Central memory CD8-positive, alpha-beta T cell (primary cell): ENCODE measurements at regions not wholly inside any gene's neighbourhood (a gene's known extent, or its start where the extent isn't known, plus 50 kb on each side); places are given as distances from the start of the nearest gene placed in this dataset.

Experiments used
- ATAC-seq: fragments of 150-1000 bp; cut with Tn5 transposase; replicated peaks from 2 replicates; pipeline ENCODE4 v1.10.0; 2022; ENCODE audit warnings: mild to moderate bottlenecking, moderate FRiP score, moderate number of reproducible peaks; ENCODE audit not compliant: poor library complexity, severe bottlenecking; ENCODE audit errors: extremely low read depth
- DNase-seq, 2 donors: peaks; one replicate each; pipeline ENCODE4 v3.0.0; 2021; ENCODE audit warnings: low spot score in 2 of 2
- H3K27ac Mint-ChIP-seq: one replicate; pipeline ENCODE4 v1.8.0; 2022; ENCODE audit warnings: low read depth, mild to moderate bottlenecking, moderate library complexity, mixed read lengths
- H3K27me3 Mint-ChIP-seq: one replicate; pipeline ENCODE4 v1.8.0; 2022; ENCODE audit warnings: mixed read lengths
- H3K36me3 Mint-ChIP-seq: one replicate; pipeline ENCODE4 v1.8.0; 2022; ENCODE audit warnings: mild to moderate bottlenecking, moderate library complexity, mixed read lengths; ENCODE audit not compliant: insufficient read depth
- H3K4me1 Mint-ChIP-seq: one replicate; pipeline ENCODE4 v1.8.0; 2022; ENCODE audit warnings: mixed read lengths
- H3K4me3 Mint-ChIP-seq: one replicate; pipeline ENCODE4 v1.8.0; 2022; ENCODE audit warnings: mild to moderate bottlenecking, moderate library complexity, mixed read lengths
- H3K9me3 Mint-ChIP-seq: one replicate; pipeline ENCODE4 v1.8.0; 2022; ENCODE audit warnings: mixed read lengths

DNA sequence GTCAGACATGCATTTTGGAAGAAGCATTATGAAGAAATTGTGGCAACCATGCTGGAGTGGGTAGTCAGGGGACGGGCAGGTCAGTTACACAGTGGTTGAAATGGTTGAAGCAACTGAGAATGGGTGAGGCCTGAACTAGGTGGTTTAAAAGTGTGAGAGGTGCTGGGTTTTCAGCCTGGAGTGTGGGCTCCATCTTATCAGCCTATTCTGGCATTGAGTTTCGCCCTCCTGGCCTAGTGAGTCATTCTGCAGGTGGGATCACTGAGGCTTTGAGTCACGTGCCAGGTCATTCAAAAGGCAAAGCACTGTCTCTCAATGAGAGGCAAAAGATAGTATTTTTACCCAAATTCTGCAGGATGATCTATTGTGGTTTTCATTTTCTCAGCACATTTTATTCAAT is 181.9 kb upstream of the CHD6 start:
- H3K27me3 Mint-ChIP-seq = no peaks in the 10 kb centered on the region
- H3K27ac Mint-ChIP-seq = no peak overlapping the region
- ATAC-seq (no peak), DNase-seq (no peak)
- H3K4me3 Mint-ChIP-seq = no peak overlapping the region
- no peaks in the 10 kb centered on the region for H3K4me1 Mint-ChIP-seq
- no peaks in the 10 kb centered on the region for H3K36me3 Mint-ChIP-seq
- no peaks in the 10 kb centered on the region for H3K9me3 Mint-ChIP-seq

GRCh38 chr20:41798930-41799502 is 180.8 kb upstream of the CHD6 start:
- no peak for DNase-seq
- Mint-ChIP-seq H3K4me1 (no peaks in the 10 kb centered on the region), H3K4me3 (no peak overlapping the region), H3K27ac (no peak overlapping the region), H3K36me3 (no peaks in the 10 kb centered on the region), H3K9me3 (no peaks in the 10 kb centered on the region), H3K27me3 (no peaks in the 10 kb centered on the region)
- no peak for ATAC-seq

DNA sequence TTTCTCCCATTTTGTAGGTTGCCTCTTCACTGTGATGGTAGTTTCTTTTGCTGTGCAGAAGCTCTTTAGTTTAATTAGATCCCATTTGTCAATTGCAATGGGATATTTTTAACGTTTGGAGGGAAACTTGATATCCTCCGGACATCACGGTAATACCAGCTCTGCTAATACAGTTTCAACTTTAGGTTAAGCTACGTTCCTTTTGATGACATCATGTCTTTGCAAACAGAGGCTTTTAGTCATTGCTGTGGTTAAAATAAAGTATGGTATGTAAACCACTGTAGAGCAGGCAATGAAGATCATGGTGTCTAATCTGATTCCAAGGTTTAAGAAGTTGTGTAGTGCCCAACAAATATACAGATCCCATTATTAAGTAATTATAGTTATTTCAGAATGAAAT is 168.0 kb upstream of the CHD6 start:
- DNase-seq (no peak), ATAC-seq (no peak)

DNA sequence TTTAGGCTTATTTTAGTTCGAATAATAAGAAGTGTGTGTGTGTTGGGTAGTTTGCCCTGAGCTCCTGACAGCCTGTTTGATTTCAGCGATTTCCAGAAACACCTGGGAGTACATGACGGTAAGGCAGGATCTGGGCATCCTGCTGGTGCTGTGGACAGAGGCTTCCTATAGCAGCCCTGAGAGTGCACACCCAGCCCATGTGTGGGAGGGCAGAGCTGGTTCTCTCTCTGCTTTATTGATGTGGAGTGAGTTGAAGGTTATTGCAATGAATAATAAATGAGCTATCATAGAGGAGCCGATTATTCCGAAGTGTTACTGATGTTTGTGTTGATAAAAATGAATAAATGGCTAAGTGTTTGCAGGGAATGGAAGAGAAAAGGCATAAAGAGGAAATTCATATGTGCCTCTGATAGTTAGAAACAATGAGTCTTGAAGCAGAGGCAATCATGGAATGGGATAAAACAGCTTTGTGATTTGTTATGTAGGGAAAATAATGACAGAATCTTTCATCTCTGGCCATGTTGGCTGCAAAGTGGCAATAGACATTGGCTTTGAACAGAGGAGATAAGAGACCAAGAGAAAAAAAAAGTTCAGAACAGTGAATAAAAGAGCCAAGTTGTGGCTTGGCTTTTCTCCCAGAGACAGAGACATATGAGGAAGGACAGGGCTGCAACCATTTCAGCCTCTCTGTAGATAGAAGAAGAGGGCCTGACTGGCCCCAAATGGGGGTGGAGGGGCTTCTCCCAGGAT is 166.2 kb upstream of the CHD6 start:
- ATAC-seq (no peak), DNase-seq (no peak)
- H3K36me3 Mint-ChIP-seq = no peaks in the 10 kb centered on the region
- H3K27me3 Mint-ChIP-seq = peaks cover 9% of the 10 kb centered on the region
- H3K27ac Mint-ChIP-seq = no peak overlapping the region
- no peaks in the 10 kb centered on the region for H3K4me1 Mint-ChIP-seq
- H3K9me3 Mint-ChIP-seq = no peaks in the 10 kb centered on the region
- H3K4me3 Mint-ChIP-seq = no peak overlapping the region

More for the DNA sequence above, 168.0 kb upstream of the CHD6 start:
- Mint-ChIP-seq H3K27ac (no peak overlapping the region), H3K9me3 (no peaks in the 10 kb centered on the region), H3K36me3 (no peaks in the 10 kb centered on the region), H3K27me3 (peaks cover 10% of the 10 kb centered on the region), H3K4me1 (no peaks in the 10 kb centered on the region), H3K4me3 (no peak overlapping the region)

DNA sequence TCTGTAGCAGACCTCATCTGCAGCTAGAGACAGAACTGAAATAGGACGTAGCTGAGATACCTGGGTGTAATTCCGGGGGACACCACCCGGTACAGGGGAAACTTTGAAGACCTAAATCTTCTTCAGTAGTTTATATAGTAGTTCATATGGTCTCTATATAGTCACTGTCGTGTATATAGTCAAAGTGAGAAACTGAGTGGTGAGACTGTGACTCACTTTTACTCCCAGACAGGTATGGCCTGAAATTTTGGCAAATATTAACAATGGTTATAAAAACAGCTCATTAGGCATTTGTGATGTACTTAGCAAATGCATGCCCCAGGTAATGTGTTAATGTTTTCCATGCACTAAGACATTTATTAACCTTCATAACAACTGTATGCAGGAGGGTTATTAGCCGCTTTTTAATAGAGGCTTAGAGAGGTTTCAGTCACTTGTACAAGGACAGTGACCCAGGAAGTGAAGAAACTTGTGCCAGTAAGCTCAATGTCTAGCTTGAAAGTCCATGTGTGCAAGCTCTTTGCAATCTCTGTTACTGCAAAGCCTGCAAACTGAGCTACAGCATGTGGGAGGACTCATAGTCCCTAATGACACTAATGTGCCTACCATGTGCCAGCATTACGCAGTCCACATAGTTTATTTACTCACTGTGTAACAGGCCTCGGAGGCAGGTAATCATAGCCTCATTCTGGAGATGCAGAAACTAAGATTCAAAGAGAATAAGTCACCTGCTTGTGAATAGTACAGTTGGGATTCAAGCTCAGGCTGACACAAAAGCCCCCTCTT is 165.4 kb upstream of the CHD6 start:
- Mint-ChIP-seq H3K4me3 (no peak overlapping the region), H3K9me3 (no peaks in the 10 kb centered on the region)
- ATAC-seq = no peak

GRCh38 chr20:41782730-41783406 is 164.7 kb upstream of the CHD6 start:
- no peak for DNase-seq
- H3K4me3 Mint-ChIP-seq = no peak overlapping the region
- H3K27ac Mint-ChIP-seq = no peak overlapping the region
- no peaks in the 10 kb centered on the region for H3K27me3 Mint-ChIP-seq
- H3K4me1 Mint-ChIP-seq = no peaks in the 10 kb centered on the region
- H3K9me3 Mint-ChIP-seq = no peaks in the 10 kb centered on the region
- ATAC-seq = no peak
- H3K36me3 Mint-ChIP-seq = no peaks in the 10 kb centered on the region

More for the DNA sequence above, 165.4 kb upstream of the CHD6 start:
- H3K27me3 Mint-ChIP-seq = peaks cover 1% of the 10 kb centered on the region
- DNase-seq = no peak
- no peak overlapping the region for H3K27ac Mint-ChIP-seq
- no peaks in the 10 kb centered on the region for H3K36me3 Mint-ChIP-seq
- H3K4me1 Mint-ChIP-seq = no peaks in the 10 kb centered on the region

DNA sequence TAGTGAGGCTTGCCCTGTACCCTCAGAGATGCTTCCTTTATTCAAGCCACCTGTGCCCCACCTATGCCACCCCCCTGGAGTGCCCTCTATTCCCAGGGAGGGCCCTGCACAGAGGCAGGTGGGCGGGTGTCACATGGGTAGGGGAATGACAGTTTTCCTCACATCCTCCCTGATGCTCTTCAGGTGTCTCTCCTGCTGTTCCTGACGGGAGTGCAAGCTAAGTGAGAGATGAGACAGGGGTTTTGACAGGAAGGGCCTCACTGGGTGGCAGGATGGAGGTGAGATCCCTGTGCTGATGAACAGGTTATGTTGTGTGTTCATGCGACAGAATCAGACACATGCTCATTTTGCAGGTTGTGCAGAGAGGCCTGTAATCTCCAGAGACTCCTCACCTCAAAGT is 164.1 kb upstream of the CHD6 start:
- Mint-ChIP-seq H3K27me3 (no peaks in the 10 kb centered on the region), H3K27ac (no peak overlapping the region), H3K4me3 (no peak overlapping the region), H3K36me3 (no peaks in the 10 kb centered on the region), H3K9me3 (no peaks in the 10 kb centered on the region), H3K4me1 (no peaks in the 10 kb centered on the region)
- ATAC-seq (no peak), DNase-seq (no peak)

GRCh38 chr20:41776421-41776820 is 158.2 kb upstream of the CHD6 start:
- no peak overlapping the region for H3K27ac Mint-ChIP-seq
- no peaks in the 10 kb centered on the region for H3K4me1 Mint-ChIP-seq

GRCh38 chr20:41774291-41774690 is 156.1 kb upstream of the CHD6 start:
- Mint-ChIP-seq H3K27ac (no peak overlapping the region), H3K4me3 (no peak overlapping the region), H3K9me3 (no peaks in the 10 kb centered on the region), H3K4me1 (no peaks in the 10 kb centered on the region), H3K36me3 (no peaks in the 10 kb centered on the region), H3K27me3 (peaks cover 24% of the 10 kb centered on the region)
- DNase-seq = no peak
- ATAC-seq = no peak

More at GRCh38 chr20:41776421-41776820, 158.2 kb upstream of the CHD6 start:
- no peak for ATAC-seq
- DNase-seq = no peak
- Mint-ChIP-seq H3K36me3 (no peaks in the 10 kb centered on the region), H3K4me3 (no peak overlapping the region), H3K27me3 (peaks cover 10% of the 10 kb centered on the region), H3K9me3 (no peaks in the 10 kb centered on the region)

- no peak overlapping the region for H3K4me3 Mint-ChIP-seq
- ATAC-seq = no peak
Measured at GRCh38 chr20:41770965-41771364, 152.8 kb upstream of the CHD6 start.

GRCh38 chr20:41770427-41770826 is 152.2 kb upstream of the CHD6 start:
- Mint-ChIP-seq H3K27me3 (peaks cover 20% of the 10 kb centered on the region), H3K4me3 (no peak overlapping the region), H3K9me3 (no peaks in the 10 kb centered on the region), H3K36me3 (no peaks in the 10 kb centered on the region), H3K4me1 (no peaks in the 10 kb centered on the region), H3K27ac (no peak overlapping the region)
- ATAC-seq (no peak), DNase-seq (no peak)

More at GRCh38 chr20:41770965-41771364, 152.8 kb upstream of the CHD6 start:
- Mint-ChIP-seq H3K27ac (no peak overlapping the region), H3K4me1 (no peaks in the 10 kb centered on the region), H3K9me3 (no peaks in the 10 kb centered on the region), H3K36me3 (no peaks in the 10 kb centered on the region), H3K27me3 (peaks cover 24% of the 10 kb centered on the region)
- no peak for DNase-seq

GRCh38 chr20:41769592-41770018 is 151.4 kb upstream of the CHD6 start:
- H3K4me3 Mint-ChIP-seq = no peak overlapping the region
- no peaks in the 10 kb centered on the region for H3K4me1 Mint-ChIP-seq
- H3K36me3 Mint-ChIP-seq = no peaks in the 10 kb centered on the region
- no peaks in the 10 kb centered on the region for H3K9me3 Mint-ChIP-seq
- peaks cover 14% of the 10 kb centered on the region for H3K27me3 Mint-ChIP-seq
- ATAC-seq (no peak), DNase-seq (no peak)
- no peak overlapping the region for H3K27ac Mint-ChIP-seq
